ENCODE measurements at regions not wholly inside any gene's neighbourhood (a gene's known extent, or its start where the extent isn't known, plus 50 kb on each side); places are given as distances from the start of the nearest gene placed in this dataset.

- Mint-ChIP-seq H3K36me3 (ENCODE audit: insufficient read depth) (no peaks in the 10 kb centered on the region), H3K4me3 (no peak overlapping the region), H3K9me3 (no peaks in the 10 kb centered on the region), H3K27ac (no peak overlapping the region), H3K27me3 (peaks cover 39 to 47% of the 10 kb centered on the region in 2 donors), H3K4me1 (ENCODE audit: low read depth in 2 of 2) (no peaks in the 10 kb centered on the region)
- DNase-seq (no peak), ATAC-seq (replicated peaks) (no peak)
These were observed 78.5 kb downstream of the KIF4B start for GRCh38 chr5:155091768-155092717.

- Mint-ChIP-seq H3K36me3 (ENCODE audit: insufficient read depth) (no peaks in the 10 kb centered on the region), H3K9me3 (no peaks in the 10 kb centered on the region), H3K27ac (no peak overlapping the region), H3K4me1 (ENCODE audit: low read depth in 2 of 2) (no peaks in the 10 kb centered on the region), H3K27me3 (peaks cover 32 to 43% of the 10 kb centered on the region in 2 donors), H3K4me3 (no peak overlapping the region)
- DNase-seq (no peak), ATAC-seq (replicated peaks) (no peak)
These were observed 80.9 kb downstream of the KIF4B start for GRCh38 chr5:155094455-155094854.

- Mint-ChIP-seq H3K27ac (no peak overlapping the region), H3K9me3 (no peaks in the 10 kb centered on the region), H3K27me3 (peaks cover 37 to 46% of the 10 kb centered on the region in 2 donors), H3K4me1 (ENCODE audit: low read depth in 2 of 2) (no peaks in the 10 kb centered on the region), H3K4me3 (no peak overlapping the region), H3K36me3 (ENCODE audit: insufficient read depth) (no peaks in the 10 kb centered on the region)
- DNase-seq (no peak), ATAC-seq (replicated peaks) (no peak)
These were observed 84.4 kb downstream of the KIF4B start for GRCh38 chr5:155097995-155098394.

- DNase-seq (no peak), ATAC-seq (replicated peaks) (no peak)
- Mint-ChIP-seq H3K4me1 (ENCODE audit: low read depth in 2 of 2) (no peaks in the 10 kb centered on the region), H3K4me3 (no peak overlapping the region), H3K27me3 (peaks cover 37 to 45% of the 10 kb centered on the region in 2 donors), H3K27ac (no peak overlapping the region), H3K36me3 (ENCODE audit: insufficient read depth) (no peaks in the 10 kb centered on the region), H3K9me3 (no peaks in the 10 kb centered on the region)
These were observed 84.9 kb downstream of the KIF4B start for GRCh38 chr5:155098433-155098832.

GRCh38 chr5:155101697-155102096, 88.1 kb downstream of the KIF4B start:
- Mint-ChIP-seq H3K4me3 (no peak overlapping the region), H3K27me3 (peaks cover 38 to 44% of the 10 kb centered on the region in 2 donors), H3K36me3 (ENCODE audit: insufficient read depth) (no peaks in the 10 kb centered on the region), H3K27ac (no peak overlapping the region), H3K4me1 (ENCODE audit: low read depth in 2 of 2) (no peaks in the 10 kb centered on the region), H3K9me3 (no peaks in the 10 kb centered on the region)
- DNase-seq (no peak), ATAC-seq (replicated peaks) (no peak)

- DNase-seq, result no peak
These were observed 89.6 kb downstream of the KIF4B start for GRCh38 chr5:155103146-155103545.

GRCh38 chr5:155104441-155104840, 90.9 kb downstream of the KIF4B start:
- Mint-ChIP-seq H3K4me3 (no peak overlapping the region), H3K4me1 (ENCODE audit: low read depth in 2 of 2) (no peaks in the 10 kb centered on the region), H3K9me3 (no peaks in the 10 kb centered on the region), H3K27ac (no peak overlapping the region), H3K27me3 (peaks cover 41 to 54% of the 10 kb centered on the region in 2 donors), H3K36me3 (ENCODE audit: insufficient read depth) (no peaks in the 10 kb centered on the region)
- DNase-seq (no peak), ATAC-seq (replicated peaks) (no peak)

More at GRCh38 chr5:155103146-155103545, 89.6 kb downstream of the KIF4B start:
- Mint-ChIP-seq H3K36me3 (ENCODE audit: insufficient read depth) (no peaks in the 10 kb centered on the region), H3K27ac (no peak overlapping the region), H3K4me3 (no peak overlapping the region), H3K4me1 (ENCODE audit: low read depth in 2 of 2) (no peaks in the 10 kb centered on the region), H3K9me3 (no peaks in the 10 kb centered on the region), H3K27me3 (peaks cover 35 to 45% of the 10 kb centered on the region in 2 donors)
- no peak for ATAC-seq (replicated peaks)

GRCh38 chr5:155106221-155106620, 92.7 kb downstream of the KIF4B start:
- H3K4me3 Mint-ChIP-seq, result no peak overlapping the region
- no peak overlapping the region for H3K27ac Mint-ChIP-seq
- no peaks in the 10 kb centered on the region for H3K9me3 Mint-ChIP-seq
- H3K27me3 Mint-ChIP-seq, result peaks cover 28 to 64% of the 10 kb centered on the region in 2 donors
- H3K36me3 Mint-ChIP-seq (ENCODE audit: insufficient read depth), result no peaks in the 10 kb centered on the region
- no peaks in the 10 kb centered on the region for H3K4me1 Mint-ChIP-seq (ENCODE audit: low read depth in 2 of 2)
- DNase-seq, result no peak
- no peak for ATAC-seq (replicated peaks)

GRCh38 chr5:155113888-155114287, 100.3 kb downstream of the KIF4B start:
- H3K4me1 Mint-ChIP-seq (ENCODE audit: low read depth in 2 of 2), result no peaks in the 10 kb centered on the region
- peaks cover 0 to 13% of the 10 kb centered on the region in 2 donors for H3K27me3 Mint-ChIP-seq
- no peaks in the 10 kb centered on the region for H3K36me3 Mint-ChIP-seq (ENCODE audit: insufficient read depth)
- no peak overlapping the region for H3K27ac Mint-ChIP-seq
- H3K4me3 Mint-ChIP-seq, result no peak overlapping the region
- no peaks in the 10 kb centered on the region for H3K9me3 Mint-ChIP-seq
- ATAC-seq (replicated peaks) (no peak), DNase-seq (no peak)

GRCh38 chr5:155114655-155115054, 101.1 kb downstream of the KIF4B start:
- DNase-seq (no peak), ATAC-seq (replicated peaks) (no peak)
- no peaks in the 10 kb centered on the region for H3K4me1 Mint-ChIP-seq (ENCODE audit: low read depth in 2 of 2)

GRCh38 chr5:155116456-155117251, 103.1 kb downstream of the KIF4B start:
- H3K4me1 Mint-ChIP-seq (ENCODE audit: low read depth in 2 of 2), result no peaks in the 10 kb centered on the region
- no peak overlapping the region for H3K4me3 Mint-ChIP-seq
- H3K27ac Mint-ChIP-seq, result no peak overlapping the region
- H3K27me3 Mint-ChIP-seq, result no peaks in the 10 kb centered on the region
- ATAC-seq (replicated peaks) (no peak), DNase-seq (no peak)
- no peaks in the 10 kb centered on the region for H3K9me3 Mint-ChIP-seq
- no peaks in the 10 kb centered on the region for H3K36me3 Mint-ChIP-seq (ENCODE audit: insufficient read depth)

More at GRCh38 chr5:155114655-155115054, 101.1 kb downstream of the KIF4B start:
- H3K4me3 Mint-ChIP-seq, result no peak overlapping the region
- H3K27me3 Mint-ChIP-seq, result peaks cover 0 to 10% of the 10 kb centered on the region in 2 donors
- no peaks in the 10 kb centered on the region for H3K9me3 Mint-ChIP-seq
- no peak overlapping the region for H3K27ac Mint-ChIP-seq
- H3K36me3 Mint-ChIP-seq (ENCODE audit: insufficient read depth), result no peaks in the 10 kb centered on the region

- H3K27ac Mint-ChIP-seq, result no peak overlapping the region
- H3K9me3 Mint-ChIP-seq, result no peaks in the 10 kb centered on the region
- no peaks in the 10 kb centered on the region for H3K36me3 Mint-ChIP-seq (ENCODE audit: insufficient read depth)
- no peak overlapping the region for H3K4me3 Mint-ChIP-seq
- DNase-seq (no peak), ATAC-seq (replicated peaks) (no peak)
- no peaks in the 10 kb centered on the region for H3K4me1 Mint-ChIP-seq (ENCODE audit: low read depth in 2 of 2)
- H3K27me3 Mint-ChIP-seq, result peaks cover 17 to 25% of the 10 kb centered on the region in 2 donors
These were observed 112.1 kb downstream of the KIF4B start for GRCh38 chr5:155125551-155126095.

- no peak for DNase-seq
- ATAC-seq (replicated peaks), result no peak
- Mint-ChIP-seq H3K9me3 (no peaks in the 10 kb centered on the region), H3K27me3 (peaks cover 23 to 30% of the 10 kb centered on the region in 2 donors), H3K36me3 (ENCODE audit: insufficient read depth) (no peaks in the 10 kb centered on the region), H3K4me3 (no peak overlapping the region), H3K4me1 (ENCODE audit: low read depth in 2 of 2) (no peaks in the 10 kb centered on the region), H3K27ac (no peak overlapping the region)
These were observed 113.0 kb downstream of the KIF4B start for GRCh38 chr5:155126573-155126972.
